HG03095 (cell line): ENCODE measurements at regions not wholly inside any gene's neighbourhood (a gene's known extent, or its start where the extent isn't known, plus 50 kb on each side); places are given as distances from the start of the nearest gene placed in this dataset.
"Not testable (repeated sequence)": the region's sequence is repeated elsewhere in the genome, so short reads cannot be mapped to it uniquely, and the experiment has no call there.

Experiments used
- ATAC-seq: cut with Tn5 transposase; IDR thresholded peaks from one replicate; pipeline ENCODE4 v1.9.1; 2021; ENCODE audit warnings: moderate library complexity; ENCODE audit not compliant: unreplicated experiment

DNA sequence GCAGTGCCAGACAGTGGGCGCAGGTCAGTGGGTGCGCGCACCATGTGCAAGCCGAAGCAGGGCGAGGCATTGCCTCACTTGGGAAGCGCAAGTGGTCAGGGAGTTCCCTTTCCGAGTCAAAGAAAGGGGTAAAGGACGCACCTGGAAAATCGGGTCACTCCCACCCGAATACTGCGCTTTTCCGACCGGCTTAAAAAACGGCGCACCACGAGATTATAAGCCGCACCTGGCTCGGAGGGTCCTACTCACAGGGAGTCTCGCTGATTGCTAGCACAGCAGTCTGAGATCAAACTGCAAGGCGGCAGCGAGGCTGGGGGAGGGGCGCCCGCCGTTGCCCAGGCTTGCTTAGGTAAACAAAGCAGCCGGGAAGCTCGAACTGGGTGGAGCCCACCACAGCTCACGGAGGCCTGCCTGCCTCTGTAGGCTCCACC, 77.9 kb downstream of the NR4A2 start:
- not testable (repeated sequence) for ATAC-seq

DNA sequence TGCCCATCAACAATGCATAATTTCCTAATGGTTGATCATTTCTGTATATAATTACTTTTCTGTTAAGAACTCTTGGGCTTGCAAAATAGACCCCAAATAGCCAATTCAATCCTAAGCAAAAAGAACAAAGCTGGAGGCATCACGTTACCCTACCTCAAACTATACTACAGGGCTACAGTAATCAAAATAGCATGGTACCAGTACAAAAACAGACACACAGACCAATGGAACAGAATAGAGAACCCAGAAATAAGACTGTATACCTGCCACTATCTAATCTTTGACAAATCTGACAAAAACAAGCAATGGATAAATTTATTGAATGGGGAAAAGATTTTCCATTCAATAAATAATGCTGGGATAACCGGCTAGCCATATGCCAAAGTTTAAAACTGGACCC, 78.8 kb downstream of the NR4A2 start:
- ATAC-seq = no peak

DNA sequence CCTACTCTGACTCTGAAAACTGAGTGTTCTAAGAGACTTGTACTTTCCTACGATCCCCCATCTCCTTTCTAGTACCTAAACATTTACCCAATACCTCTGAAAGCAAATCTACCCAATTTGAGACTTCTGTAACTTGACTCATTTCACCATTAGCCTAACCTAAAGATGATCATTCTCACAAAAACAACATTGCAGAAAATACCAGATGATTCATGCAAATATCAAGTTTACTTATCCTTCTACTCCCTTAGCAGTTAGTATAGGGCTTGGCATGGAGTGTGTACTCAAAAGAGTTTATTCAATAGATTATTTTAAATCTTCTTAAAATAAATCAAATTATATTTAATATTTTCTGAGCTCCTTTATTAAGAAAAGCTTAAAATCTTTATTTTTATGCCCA, 89.6 kb downstream of the NR4A2 start:
- ATAC-seq = no peak

DNA sequence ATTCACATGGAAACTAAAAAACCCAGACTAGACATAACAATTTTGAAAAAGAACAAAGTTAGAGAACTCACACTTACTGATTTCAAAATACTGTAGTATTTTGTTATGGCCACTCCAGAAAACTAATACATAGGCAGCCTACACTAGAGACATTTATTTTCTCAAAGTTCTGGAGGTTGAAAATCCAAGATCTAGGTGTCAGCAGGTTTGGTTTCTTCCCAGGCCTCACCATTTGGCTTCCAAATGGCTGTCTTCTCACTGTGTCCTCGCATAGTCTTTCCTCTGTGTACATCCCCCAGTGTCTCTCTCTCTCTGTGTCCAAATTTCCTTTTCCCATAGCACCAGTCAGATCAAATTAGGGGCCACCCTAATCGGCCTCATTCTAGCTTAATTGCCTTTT, 95.0 kb downstream of the NR4A2 start:
- no peak for ATAC-seq

DNA sequence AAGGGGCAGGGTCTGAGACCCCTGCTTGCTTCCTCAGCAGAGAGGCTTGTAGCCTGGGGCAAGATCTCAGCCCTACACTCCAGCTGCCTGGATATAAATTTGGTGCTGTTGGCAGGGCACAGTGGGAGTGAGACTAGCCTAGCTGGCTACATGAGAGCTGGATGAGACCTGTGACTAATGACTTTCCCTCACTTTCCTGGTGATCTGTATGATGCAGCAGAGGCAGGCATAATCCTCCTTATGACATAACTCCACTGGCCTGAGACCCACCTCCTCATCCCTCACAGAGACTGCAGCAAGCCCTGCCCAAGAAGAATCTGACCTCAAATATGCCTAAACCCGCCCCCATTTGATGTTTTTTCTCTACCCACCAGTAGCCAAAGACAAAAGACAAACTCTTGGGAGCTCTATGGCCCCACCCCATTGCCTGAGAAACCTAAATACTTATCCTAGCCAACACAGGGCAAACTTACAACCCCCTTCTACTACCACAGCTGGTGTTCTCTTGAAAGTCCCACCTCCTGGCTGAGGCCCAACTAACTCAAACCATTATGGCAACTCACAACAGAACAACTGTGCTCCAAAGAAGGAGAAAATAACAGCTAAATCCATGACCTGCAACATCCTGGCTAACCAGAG, 102.7 kb downstream of the NR4A2 start:
- no peak for ATAC-seq

DNA sequence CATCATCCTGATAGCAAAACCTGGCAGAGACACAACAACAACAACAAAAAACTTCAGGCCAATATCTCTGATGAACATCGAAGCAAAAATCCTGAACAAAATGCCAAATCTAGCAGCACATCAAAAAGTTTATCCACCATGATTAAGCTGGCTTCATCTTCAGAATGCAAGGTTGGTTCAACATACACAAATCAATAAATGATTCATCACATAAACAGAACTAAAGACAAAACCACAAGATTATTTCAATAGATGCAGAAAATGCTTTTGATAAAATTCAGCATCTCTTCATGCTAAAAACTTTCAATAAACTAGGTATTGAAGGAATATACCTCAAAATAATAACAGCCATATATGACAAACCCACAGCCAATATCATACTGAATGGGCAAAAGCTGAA, 109.2 kb downstream of the NR4A2 start:
- not testable (repeated sequence) for ATAC-seq

DNA sequence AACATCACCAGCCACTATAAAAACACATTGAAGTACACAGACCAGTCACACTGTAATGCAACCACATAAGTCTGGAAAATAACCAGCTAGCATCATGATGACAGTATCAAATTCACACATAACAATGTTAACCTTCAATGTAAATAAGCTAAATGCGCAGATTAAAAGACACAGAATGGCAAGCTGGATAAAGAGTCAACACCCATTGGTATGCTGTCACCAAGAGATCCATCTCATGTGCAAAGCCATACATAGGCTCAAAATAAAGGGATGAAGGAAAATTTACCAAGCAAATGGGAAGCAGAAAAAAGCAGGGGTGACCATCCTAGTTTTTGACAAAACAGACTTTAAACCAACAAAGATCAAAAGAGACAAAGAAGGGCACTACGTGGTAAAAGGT, 110.8 kb downstream of the NR4A2 start:
- ATAC-seq = no peak

DNA sequence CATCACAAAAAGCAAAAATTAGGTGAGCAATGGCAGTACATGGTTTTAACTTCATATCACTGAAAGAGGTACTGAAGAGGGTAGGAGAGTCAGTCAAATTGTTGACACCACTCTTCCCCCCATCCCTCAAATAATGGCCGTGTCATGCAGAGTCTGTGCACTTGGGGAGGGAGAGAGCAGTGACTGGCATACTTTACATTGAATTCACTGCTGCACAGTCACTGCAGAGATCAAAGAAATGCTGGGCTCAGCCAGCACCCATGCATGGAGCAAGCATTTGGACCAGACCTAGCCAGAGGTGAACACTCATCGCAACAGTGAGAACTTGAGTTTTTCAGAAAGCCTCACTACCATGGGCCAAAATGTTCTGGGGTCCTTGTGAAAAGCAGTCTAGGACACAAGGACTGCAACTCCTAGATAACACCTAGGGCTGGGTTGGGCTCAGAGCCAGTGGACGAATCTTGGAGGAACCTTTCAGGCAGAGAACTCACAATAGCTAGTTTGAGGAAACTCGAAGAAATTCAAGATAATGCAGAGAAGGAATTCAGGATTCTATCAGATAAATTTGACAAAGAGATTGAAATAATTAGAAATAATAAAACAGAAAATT, 112.9 kb downstream of the NR4A2 start:
- ATAC-seq = no peak

DNA sequence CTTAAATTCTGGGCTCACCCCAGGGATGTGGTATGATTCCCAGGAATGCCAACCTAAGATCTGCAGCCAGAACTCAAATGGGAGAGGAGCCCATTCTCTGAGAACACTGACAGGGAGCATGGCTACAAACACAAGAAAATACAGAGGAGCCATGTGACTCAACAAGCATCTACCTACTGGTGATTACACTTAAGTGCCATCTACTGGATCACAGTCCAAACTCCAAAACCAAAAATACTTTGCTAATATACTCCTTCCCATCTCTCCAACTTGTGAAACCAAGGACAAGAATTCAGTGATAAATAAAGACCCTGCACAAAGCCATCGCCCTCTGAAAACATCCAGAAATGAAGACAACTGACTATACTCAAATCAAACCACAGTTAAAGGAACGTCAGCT, 116.9 kb downstream of the NR4A2 start:
- no peak for ATAC-seq

DNA sequence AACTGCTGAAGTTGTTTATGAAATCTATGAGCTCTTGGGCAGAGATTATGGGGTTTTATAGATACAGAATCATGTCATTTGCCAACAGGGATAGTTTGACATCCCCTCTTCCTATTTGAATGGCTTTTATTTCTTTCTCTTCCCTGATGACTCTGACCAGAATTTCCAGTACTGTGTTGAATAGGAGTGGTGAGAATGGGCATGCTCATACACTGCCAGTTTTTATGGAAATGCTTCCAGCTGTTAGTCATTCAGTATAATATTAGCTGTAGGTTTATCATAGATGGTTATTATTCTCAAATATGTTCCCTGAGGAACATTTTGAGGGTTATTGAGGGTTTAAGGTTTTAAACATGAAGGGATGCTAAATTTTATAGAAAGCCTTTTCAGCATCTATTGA, 121.2 kb downstream of the NR4A2 start:
- ATAC-seq = no peak

DNA sequence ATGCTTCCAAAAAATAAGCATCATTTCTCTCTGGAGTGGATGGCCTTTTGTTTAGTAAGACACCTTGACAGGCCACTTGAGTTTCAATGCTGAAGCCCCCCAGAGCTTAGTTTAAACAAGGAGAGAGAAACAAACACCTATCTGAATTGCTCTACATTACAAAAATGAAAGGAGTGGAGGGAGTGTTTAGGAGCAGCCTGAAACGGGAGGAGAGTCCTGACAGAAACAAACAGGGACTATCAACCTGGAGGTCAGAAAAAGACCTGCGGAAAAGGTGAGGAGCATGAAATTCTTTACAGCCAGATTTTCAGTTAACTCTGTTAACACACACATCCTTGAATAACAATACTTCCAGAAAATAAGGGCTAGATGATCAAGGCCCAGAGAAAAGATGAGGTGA, 126.2 kb downstream of the NR4A2 start:
- ATAC-seq = no peak

DNA sequence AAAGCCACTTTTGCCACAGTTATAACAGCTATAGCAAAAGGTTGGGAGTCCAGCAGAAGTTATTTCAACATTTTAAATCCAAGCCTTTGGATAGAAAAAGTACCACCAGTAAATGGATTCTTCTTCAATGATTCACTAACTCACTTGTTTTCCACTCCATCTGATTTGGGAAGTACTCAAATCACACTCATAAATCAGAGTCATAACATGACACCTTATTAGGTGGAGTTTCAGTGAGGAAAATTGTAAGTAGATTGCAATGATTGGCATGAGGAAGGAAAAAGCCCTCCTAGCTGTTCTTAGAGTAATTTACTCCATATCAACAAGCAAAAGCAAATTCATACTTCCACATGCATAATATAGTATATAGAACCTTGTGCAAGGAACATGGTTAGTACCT, 132.9 kb downstream of the NR4A2 start:
- no peak for ATAC-seq

DNA sequence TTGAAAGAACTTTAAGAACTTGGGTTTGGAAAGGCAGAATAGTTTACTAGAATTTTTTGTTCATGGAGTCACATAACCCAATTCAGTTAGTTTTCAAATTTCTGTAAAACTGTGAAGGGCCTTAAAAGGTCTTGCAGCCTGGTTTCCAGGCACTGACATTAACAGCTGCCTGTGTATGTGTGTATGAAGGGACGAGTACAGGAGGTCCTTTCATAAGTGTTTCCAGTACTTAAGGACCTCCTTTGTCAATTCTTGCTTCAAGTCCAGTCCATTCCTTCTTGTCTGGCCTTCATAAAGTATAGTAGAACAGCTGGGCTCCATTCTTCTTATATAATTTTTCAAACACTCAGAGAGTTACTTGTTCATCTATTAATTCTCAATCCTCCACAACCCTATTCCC, 136.5 kb downstream of the NR4A2 start:
- no peak for ATAC-seq

DNA sequence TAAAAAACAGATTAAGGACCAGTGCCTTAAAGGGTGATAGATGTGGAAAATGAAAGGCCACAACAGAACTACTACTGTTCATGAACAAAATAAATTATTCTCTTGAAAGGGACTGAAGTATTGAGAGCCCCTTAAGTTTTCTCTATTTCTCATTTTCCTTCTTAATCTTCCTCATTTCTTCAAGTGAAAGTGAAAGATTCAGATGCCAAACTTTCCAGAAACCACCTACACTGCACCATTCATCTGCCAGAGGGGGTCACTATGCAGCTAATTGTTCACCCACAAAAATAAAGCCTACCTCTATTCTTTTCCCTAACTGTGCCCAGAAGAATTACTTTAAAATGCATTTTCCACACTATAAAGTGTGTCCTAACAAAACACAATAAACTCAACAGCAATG, 140.1 kb downstream of the NR4A2 start:
- ATAC-seq = no peak

DNA sequence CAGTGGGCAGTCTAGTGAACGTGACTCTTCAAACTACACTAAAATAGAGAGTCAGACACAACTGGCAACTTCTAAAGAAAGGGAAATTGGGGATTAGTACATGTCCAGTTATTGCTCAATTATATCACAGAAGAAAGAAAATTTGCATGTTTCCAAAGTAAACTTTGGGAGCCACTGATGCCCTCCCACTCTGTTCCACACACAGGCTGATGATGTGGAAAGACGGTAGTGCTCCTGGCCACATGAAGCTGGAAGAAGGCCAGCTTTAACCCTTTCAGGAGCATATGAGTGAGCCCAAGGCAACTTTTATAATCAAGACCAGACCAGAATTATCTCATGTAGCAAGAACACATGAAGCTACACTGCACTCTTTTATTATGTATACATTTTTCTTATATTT, 141.0 kb downstream of the NR4A2 start:
- ATAC-seq = no peak

DNA sequence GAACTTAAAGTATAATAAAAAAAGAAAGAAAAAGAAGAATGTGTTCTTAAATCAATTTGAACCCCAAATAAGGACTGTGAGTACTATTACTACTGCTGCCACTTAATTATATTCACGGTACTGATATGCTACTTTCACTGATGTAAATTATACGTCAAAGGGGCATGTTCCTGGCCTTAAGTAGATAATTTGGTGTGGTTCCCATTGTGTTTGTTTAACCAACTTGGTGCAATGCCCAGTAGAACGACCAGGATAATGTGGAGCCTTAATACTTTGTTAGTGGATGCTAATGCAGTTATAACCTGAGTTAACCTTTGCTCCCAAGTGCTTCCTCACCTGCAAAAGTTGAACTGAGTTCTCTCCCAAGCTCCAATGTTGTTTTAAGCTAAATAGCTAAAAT, 142.0 kb downstream of the NR4A2 start:
- no peak for ATAC-seq

DNA sequence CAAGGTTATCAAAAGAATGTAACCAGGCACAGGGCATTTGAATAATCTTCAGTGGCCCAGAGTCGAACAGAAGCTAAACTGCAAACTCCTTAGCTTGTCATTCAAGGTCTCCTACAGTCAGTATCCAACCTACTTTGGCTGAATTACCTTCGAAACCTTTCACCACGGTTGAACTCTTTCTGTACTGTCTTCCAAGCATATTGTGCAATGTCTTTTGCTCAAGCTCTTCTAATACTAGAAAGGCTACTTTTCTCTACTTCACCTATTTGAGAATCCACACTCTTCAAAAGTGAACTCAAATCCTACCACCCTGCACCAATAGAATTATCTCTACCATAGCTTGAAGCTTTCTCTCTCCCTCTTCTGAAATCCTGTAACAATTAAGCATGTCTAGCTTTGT, 142.9 kb downstream of the NR4A2 start:
- ATAC-seq = no peak

DNA sequence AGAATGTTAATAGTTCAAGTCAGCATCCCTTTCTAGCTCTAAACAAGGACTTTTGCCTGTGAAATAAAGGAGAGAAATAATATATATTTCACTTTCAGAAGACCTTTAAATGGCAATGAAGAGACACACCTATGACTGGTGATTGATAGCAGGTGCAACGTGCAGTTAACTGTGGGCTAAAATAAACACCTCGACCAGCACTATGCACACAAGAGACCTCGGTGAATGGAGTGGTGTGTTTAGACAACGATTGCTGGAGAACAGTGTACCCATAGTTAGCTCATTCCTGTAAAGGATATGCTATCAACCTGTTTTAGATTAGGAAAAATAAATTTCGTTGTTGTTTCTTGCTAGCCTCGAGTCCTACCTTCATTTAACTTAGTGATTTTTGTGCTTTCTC, 143.4 kb downstream of the NR4A2 start:
- ATAC-seq = no peak

DNA sequence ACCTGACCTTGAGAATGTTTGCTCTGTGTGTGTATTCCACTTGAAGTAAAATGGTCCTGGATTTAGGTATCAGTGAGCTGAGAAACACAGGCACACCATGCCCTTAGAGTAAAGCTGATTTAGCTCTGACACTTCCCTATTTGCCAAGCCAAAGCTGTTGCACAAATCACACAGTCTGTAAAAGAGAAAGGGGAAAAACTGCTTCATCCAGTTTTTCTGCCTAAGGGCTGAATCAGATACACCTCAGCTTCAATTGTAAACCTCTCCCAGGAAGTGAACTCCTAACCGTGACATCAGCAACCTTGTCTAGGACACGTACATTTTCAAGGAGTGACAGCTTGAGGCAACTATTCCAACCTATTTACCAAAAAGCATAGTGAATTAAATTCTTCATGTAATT, 150.4 kb downstream of the NR4A2 start:
- ATAC-seq = no peak

DNA sequence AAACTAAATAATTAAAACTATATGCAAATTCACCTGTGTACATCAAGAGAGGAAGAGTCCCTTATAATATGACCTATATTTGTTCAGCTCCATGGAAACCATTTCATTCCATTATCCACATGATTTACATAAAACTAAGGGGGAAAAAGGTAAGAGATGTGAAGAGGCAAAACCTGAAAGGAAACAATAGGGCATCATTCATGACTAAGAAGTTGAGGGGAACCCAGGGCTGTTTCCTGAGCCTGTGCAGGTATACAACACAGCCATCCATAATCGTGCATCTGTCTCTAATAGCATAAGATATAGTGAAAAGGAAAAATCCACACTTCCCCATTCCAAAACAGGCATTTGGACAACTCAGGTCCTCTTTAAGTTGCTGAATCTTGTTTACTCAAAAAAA, 151.3 kb downstream of the NR4A2 start:
- ATAC-seq = no peak

DNA sequence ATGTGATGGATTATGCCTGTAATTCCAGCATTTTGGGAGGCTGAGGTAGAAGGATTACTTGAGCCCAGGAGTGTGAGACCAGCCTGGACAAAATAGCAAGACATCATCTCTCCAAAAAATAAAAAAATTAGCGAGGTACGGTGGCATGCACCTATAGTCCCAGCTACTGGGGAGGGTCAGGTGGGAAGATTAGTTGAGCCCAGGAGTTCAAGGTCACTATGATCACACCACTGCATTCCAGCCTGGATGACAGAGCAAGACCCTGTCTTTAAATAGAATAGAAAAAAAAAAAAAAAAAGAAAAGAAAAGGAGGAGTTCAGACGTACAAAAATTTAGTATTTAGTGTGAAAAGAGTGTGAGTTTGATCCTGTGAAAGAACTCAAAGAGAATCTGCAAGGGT, 154.9 kb downstream of the NR4A2 start:
- no peak for ATAC-seq

DNA sequence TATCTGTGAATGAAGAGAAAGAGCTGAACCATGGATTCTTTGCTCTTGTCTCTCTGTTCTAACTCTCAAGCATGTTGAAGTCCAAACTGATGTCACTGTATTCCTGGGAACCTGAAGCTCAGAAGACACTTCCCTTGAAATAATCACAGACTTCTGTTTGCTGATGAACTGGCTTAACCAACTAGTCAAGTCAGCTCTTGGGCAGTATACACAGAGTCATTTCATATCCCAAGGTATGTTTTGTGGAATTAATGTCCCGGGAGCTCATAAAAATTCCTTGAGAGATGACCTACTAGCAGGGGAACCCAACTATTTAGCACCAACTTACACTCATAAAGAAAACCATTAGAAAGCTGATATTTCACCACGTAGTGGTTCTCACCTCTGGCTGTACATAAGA, 156.6 kb downstream of the NR4A2 start:
- no peak for ATAC-seq

DNA sequence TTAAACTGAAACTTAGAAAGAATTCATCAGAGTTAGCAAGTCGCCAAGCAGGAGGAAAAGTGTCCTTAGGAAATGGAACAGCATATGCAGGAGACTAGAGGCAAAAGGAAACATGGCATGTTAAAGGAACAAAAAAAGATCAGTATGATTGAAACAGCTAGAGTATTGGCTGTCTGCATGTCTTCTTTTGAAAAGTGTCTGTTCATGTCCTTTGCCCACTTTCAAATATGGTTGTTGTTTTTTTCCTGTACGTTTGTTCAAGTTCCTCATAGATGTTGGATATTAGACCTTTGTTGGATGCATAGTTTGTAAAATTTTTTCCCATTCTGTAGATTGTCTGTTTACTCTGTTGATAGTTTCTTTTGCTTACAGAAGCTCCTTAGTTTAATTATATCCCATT, 161.6 kb downstream of the NR4A2 start:
- ATAC-seq = no peak
